Fibroblast of lung (primary cell): ENCODE measurements at regions not wholly inside any gene's neighbourhood (a gene's known extent, or its start where the extent isn't known, plus 50 kb on each side); places are given as distances from the start of the nearest gene placed in this dataset.
A peak's percentile ranks its signal among the peaks of the same experiment; 100 is the strongest.

Experiments used
- DNase-seq, 2 donors: peaks; one replicate each; pipeline versions ENCODE4 v3.0.0 to v3.0.0-alpha.2; 2010; ENCODE audit warnings: low read depth in 2 of 2
- H2AFZ ChIP-seq: 2 replicates; pipeline ENCODE4 v1.5.1; 2012; ENCODE audit warnings: low read length, control low read depth, inconsistent platforms
- H3K27ac ChIP-seq: 2 replicates; pipeline ENCODE4 v1.5.1; 2011; ENCODE audit warnings: low read length, control low read depth; ENCODE audit not compliant: insufficient read depth
- H3K27me3 ChIP-seq: 2 replicates; pipeline ENCODE4 v1.5.1; 2011; ENCODE audit warnings: mild to moderate bottlenecking, low read length; ENCODE audit not compliant: control insufficient read depth, insufficient read depth
- H3K36me3 ChIP-seq: 2 replicates; pipeline ENCODE4 v1.5.1; 2011; ENCODE audit warnings: low read length; ENCODE audit not compliant: control insufficient read depth, insufficient read depth
- H3K4me1 ChIP-seq: 2 replicates; pipeline ENCODE4 v1.5.1; 2011; ENCODE audit warnings: low read length; ENCODE audit not compliant: control insufficient read depth, insufficient read depth; ENCODE audit errors: extremely low read depth
- H3K4me2 ChIP-seq: 2 replicates; pipeline ENCODE4 v1.5.1; 2011; ENCODE audit warnings: low read length, control low read depth; ENCODE audit not compliant: insufficient read depth; ENCODE audit errors: extremely low read depth
- H3K4me3 ChIP-seq, 4 experiments: fragments of 200-600 bp in 1 of 4; sonication (generic) in 1 of 4; replicated peaks in 1 of 4; 2 replicates each; pipeline ENCODE4 v1.5.1; 2011 to 2016; ENCODE audit warnings: low read length in 4 of 4, low read depth in 3 of 4, mild to moderate bottlenecking in 3 of 4, control low read depth in 2 of 4, inconsistent platforms in 1 of 4, mixed read lengths in 1 of 4; ENCODE audit not compliant: insufficient read depth in 1 of 4; ENCODE audit errors: control extremely low read depth in 1 of 4
- H3K79me2 ChIP-seq: 2 replicates; pipeline ENCODE4 v1.5.1; 2012; ENCODE audit warnings: mild to moderate bottlenecking, low read length, inconsistent platforms; ENCODE audit not compliant: control insufficient read depth, insufficient read depth
- H3K9ac ChIP-seq: 2 replicates; pipeline ENCODE4 v1.5.1; 2011; ENCODE audit warnings: mild to moderate bottlenecking, low read length, control low read depth; ENCODE audit not compliant: insufficient read depth
- H3K9me3 ChIP-seq: 2 replicates; pipeline ENCODE4 v1.5.1; 2012; ENCODE audit warnings: low read depth, low read length; ENCODE audit not compliant: control insufficient read depth, insufficient read depth
- H4K20me1 ChIP-seq: 2 replicates; pipeline ENCODE4 v1.5.1; 2011; ENCODE audit warnings: low read length; ENCODE audit not compliant: control insufficient read depth, insufficient read depth; ENCODE audit errors: extremely low read depth
- EZH2 ChIP-seq: IDR thresholded peaks from 2 replicates; pipeline ENCODE4 v1.5.1; 2012; ENCODE audit warnings: low read length, control low read depth, mild to moderate bottlenecking; ENCODE audit errors: missing control alignments
- TF ChIP-seq, protein P1 (sequence below), 2 donors: IDR thresholded peaks in 1 of 2; conservative IDR thresholded peaks in 1 of 2; 1 replicate in 1 of 2; 2 replicates in 1 of 2; pipeline ENCODE4 v1.5.1; 2011 to 2012; ENCODE audit warnings: low read length in 2 of 2, control low read depth in 1 of 2, inconsistent platforms in 1 of 2, low read depth in 1 of 2, mild to moderate bottlenecking in 1 of 2

GRCh38 chr18:6653880-6654279, 75.6 kb upstream of the ARHGAP28 start:
- TF ChIP-seq, protein P1, sequence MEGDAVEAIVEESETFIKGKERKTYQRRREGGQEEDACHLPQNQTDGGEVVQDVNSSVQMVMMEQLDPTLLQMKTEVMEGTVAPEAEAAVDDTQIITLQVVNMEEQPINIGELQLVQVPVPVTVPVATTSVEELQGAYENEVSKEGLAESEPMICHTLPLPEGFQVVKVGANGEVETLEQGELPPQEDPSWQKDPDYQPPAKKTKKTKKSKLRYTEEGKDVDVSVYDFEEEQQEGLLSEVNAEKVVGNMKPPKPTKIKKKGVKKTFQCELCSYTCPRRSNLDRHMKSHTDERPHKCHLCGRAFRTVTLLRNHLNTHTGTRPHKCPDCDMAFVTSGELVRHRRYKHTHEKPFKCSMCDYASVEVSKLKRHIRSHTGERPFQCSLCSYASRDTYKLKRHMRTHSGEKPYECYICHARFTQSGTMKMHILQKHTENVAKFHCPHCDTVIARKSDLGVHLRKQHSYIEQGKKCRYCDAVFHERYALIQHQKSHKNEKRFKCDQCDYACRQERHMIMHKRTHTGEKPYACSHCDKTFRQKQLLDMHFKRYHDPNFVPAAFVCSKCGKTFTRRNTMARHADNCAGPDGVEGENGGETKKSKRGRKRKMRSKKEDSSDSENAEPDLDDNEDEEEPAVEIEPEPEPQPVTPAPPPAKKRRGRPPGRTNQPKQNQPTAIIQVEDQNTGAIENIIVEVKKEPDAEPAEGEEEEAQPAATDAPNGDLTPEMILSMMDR (conservative IDR thresholded peaks at IDR 0.05 in 1 of 2, IDR thresholded peaks at IDR 0.05 in 1 of 2; ENCODE audit: low read depth in 1 of 2, low read length in 2 of 2): no peak
- TF ChIP-seq EZH2: no peak
- Histone ChIP-seq H3K27me3 (no peaks in the 10 kb centered on the region), H3K79me2 (no peaks in the 10 kb centered on the region), H3K4me2 (no peak overlapping the region), H3K4me3 (no peak overlapping the region), H3K27ac (no peak overlapping the region), H3K9me3 (no peaks in the 10 kb centered on the region), H3K4me1 (no peaks in the 10 kb centered on the region), H3K36me3 (no peaks in the 10 kb centered on the region), H2AFZ (no peak overlapping the region), H3K9ac (no peak overlapping the region), H4K20me1 (no peaks in the 10 kb centered on the region)
- no peak for DNase-seq

GRCh38 chr18:6659963-6660725, 69.4 kb upstream of the ARHGAP28 start:
- peak in 1 of 2 donors; percentile 82 for DNase-seq
- Histone ChIP-seq H3K4me3 (no peak overlapping the region), H2AFZ (no peak overlapping the region), H3K36me3 (no peaks in the 10 kb centered on the region), H3K9me3 (no peaks in the 10 kb centered on the region), H4K20me1 (no peaks in the 10 kb centered on the region), H3K4me1 (no peaks in the 10 kb centered on the region), H3K79me2 (no peaks in the 10 kb centered on the region), H3K27me3 (no peaks in the 10 kb centered on the region), H3K27ac (no peak overlapping the region), H3K4me2 (no peak overlapping the region), H3K9ac (no peak overlapping the region)
- TF ChIP-seq, protein P1 (conservative IDR thresholded peaks at IDR 0.05 in 1 of 2, IDR thresholded peaks at IDR 0.05 in 1 of 2; ENCODE audit: low read depth in 1 of 2, low read length in 2 of 2): no peak
- TF ChIP-seq EZH2: no peak

DNA sequence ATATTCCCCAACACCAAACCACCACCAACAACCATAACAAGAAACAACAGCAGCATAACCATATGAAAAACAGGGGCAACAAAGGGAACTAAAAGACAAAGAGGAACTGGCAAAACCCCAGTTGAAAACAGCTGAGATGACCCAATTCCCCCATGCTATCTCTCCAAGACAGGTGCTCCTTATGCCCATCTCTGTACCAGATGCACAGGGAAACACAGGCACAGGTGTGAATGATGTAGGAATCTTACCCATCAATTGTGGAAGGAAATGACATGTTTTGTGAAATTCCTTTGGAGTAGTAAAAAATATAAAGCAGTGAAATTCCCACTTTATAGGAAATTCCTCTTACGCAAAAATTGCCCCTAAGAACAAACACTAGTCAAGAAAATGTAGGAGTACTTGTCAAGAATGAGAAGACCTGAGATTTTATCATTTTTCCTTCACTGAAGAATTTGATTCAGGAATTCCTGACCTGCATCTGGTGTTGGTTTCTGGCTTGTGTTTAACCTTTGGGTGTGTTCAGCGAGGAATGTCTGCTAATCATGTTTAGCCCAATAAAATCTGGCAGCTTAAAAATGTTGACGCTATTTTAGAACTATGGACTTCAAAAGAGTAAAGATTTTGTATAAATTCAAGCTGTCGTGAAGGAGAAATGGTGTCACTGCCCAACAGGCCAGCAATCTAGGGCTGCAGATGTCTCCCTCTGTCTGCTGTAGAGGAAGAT, 67.7 kb upstream of the ARHGAP28 start:
- Histone ChIP-seq H3K79me2 (no peaks in the 10 kb centered on the region), H2AFZ (no peak overlapping the region), H3K9me3 (no peaks in the 10 kb centered on the region), H3K27ac (no peak overlapping the region), H3K4me3 (no peak overlapping the region), H3K36me3 (no peaks in the 10 kb centered on the region), H4K20me1 (no peaks in the 10 kb centered on the region), H3K4me2 (no peak overlapping the region), H3K4me1 (no peaks in the 10 kb centered on the region), H3K27me3 (no peaks in the 10 kb centered on the region), H3K9ac (no peak overlapping the region)
- no peak for TF ChIP-seq EZH2
- TF ChIP-seq, protein P1 (conservative IDR thresholded peaks at IDR 0.05 in 1 of 2, IDR thresholded peaks at IDR 0.05 in 1 of 2; ENCODE audit: low read depth in 1 of 2, low read length in 2 of 2): no peak
- DNase-seq: no peak
